ENCODE measurements at regions not wholly inside any gene's neighbourhood (a gene's known extent, or its start where the extent isn't known, plus 50 kb on each side); places are given as distances from the start of the nearest gene placed in this dataset.

DNA sequence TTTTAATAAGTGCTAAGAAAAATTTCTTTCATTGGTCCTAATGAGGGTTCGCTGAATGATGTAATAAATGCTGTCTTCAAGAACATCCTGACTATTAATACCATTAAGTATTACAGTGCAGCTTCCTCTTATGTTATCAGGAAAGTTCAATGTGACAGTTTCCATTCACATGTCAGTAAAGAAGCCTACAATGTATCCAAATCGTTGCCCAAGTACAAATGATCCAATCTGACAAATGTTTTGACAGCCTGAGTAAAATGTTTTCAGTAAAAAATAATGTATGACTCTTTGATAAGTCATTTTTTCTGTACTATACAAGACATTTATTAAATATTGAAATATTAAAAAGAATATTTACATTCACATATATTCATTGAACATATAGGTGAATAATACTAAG is 496.1 kb upstream of the MANEA start (continued):
- TF ChIP-seq ELF1 (IDR thresholded peaks at IDR 0.05) = no peak
- TF ChIP-seq EP300 (IDR thresholded peaks at IDR 0.05; ENCODE audit: borderline replicate concordance in 1 of 2, low read depth in 1 of 2, low read length in 1 of 2) = no peak

GRCh38 chr6:95081949-95082348 is 495.4 kb upstream of the MANEA start:
- no peak overlapping the region for H3K4me3 ChIP-seq (ENCODE audit: low read depth in 2 of 2, low read length in 1 of 2)
- 5% methylated on average over 2 of the region's 2 CpGs for WGBS (ENCODE audit: low lambda C conversion rate)
- no peaks in the 10 kb centered on the region for H3K9me2 ChIP-seq
- ChIA-PET CTCF (no interaction called here), POLR2A (no interaction called here)
- H3K4me1 ChIP-seq (ENCODE audit: control insufficient read depth in 1 of 2, insufficient read depth in 2 of 2, low read depth in 1 of 2, low read length in 1 of 2) = no peaks in the 10 kb centered on the region
- no peaks in the 10 kb centered on the region for H3K27me3 ChIP-seq (ENCODE audit: insufficient read depth)
- H3K9me3 ChIP-seq = no peaks in the 10 kb centered on the region
- no peak for DNase-seq
- H3K79me2 ChIP-seq (ENCODE audit: insufficient read depth) = no peaks in the 10 kb centered on the region
- no peaks in the 10 kb centered on the region for H3F3A ChIP-seq (replicated peaks; ENCODE audit: insufficient read depth)
- no peak for TF ChIP-seq RFX5 (IDR thresholded peaks at IDR 0.05; ENCODE audit: low read length)
- no peak for TF ChIP-seq EZH2phosphoT487 (IDR thresholded peaks at IDR 0.05; ENCODE audit: borderline replicate concordance, low read depth)
- TF ChIP-seq TEAD4 (IDR thresholded peaks at IDR 0.05; ENCODE audit: borderline replicate concordance, insufficient read depth) = no peak
- TF ChIP-seq FOXJ3 (CRISPR knock-in tag; IDR thresholded peaks at IDR 0.05) = no peak
- no peak for TF ChIP-seq TAF1 (IDR thresholded peaks at IDR 0.05; ENCODE audit: borderline replicate concordance, low read depth, low read length)
- TF ChIP-seq ZBTB33 (IDR thresholded peaks at IDR 0.05; ENCODE audit: borderline replicate concordance, low read depth) = no peak
- TF ChIP-seq TCF12 (IDR thresholded peaks at IDR 0.05) = no peak
- TF ChIP-seq POLR2AphosphoS5 (IDR thresholded peaks at IDR 0.05; ENCODE audit: low read depth, low read length) = no peak
- no peak overlapping the region for H2AFZ ChIP-seq (ENCODE audit: low read depth)
- H3K27ac ChIP-seq (ENCODE audit: low read depth in 2 of 2, low read length in 1 of 2) = no peak overlapping the region
- no peaks in the 10 kb centered on the region for H4K20me1 ChIP-seq (ENCODE audit: insufficient read depth)
- H3K4me2 ChIP-seq = no peak overlapping the region
- no peaks in the 10 kb centered on the region for H3K36me3 ChIP-seq (replicated peaks in 1 of 2; ENCODE audit: control insufficient read depth in 1 of 2, insufficient read depth in 2 of 2, low read length in 1 of 2)
- no peak overlapping the region for H3K9ac ChIP-seq

GRCh38 chr6:95083506-95083905 is 493.8 kb upstream of the MANEA start:
- DNase-seq = no peak
- Histone ChIP-seq H3F3A (replicated peaks; ENCODE audit: insufficient read depth) (no peaks in the 10 kb centered on the region), H3K79me2 (ENCODE audit: insufficient read depth) (no peaks in the 10 kb centered on the region), H3K27ac (ENCODE audit: low read depth in 2 of 2, low read length in 1 of 2) (no peak overlapping the region), H4K20me1 (ENCODE audit: insufficient read depth) (no peaks in the 10 kb centered on the region), H3K9me2 (no peaks in the 10 kb centered on the region), H3K27me3 (ENCODE audit: insufficient read depth) (no peaks in the 10 kb centered on the region), H3K36me3 (replicated peaks in 1 of 2; ENCODE audit: control insufficient read depth in 1 of 2, insufficient read depth in 2 of 2, low read length in 1 of 2) (no peaks in the 10 kb centered on the region), H3K9ac (no peak overlapping the region), H2AFZ (ENCODE audit: low read depth) (no peak overlapping the region), H3K4me3 (ENCODE audit: low read depth in 2 of 2, low read length in 1 of 2) (no peak overlapping the region), H3K9me3 (no peaks in the 10 kb centered on the region), H3K4me2 (no peak overlapping the region), H3K4me1 (ENCODE audit: control insufficient read depth in 1 of 2, insufficient read depth in 2 of 2, low read depth in 1 of 2, low read length in 1 of 2) (peaks cover 2 to 4% of the 10 kb centered on the region in 2 experiments; a peak in 3 of 4 replicates)
- ChIA-PET CTCF (no interaction called here), POLR2A (no interaction called here)
- WGBS (ENCODE audit: low lambda C conversion rate) = 27% methylated on average over 9 of the region's 12 CpGs
- TF ChIP-seq RFX5 (IDR thresholded peaks at IDR 0.05; ENCODE audit: low read length) (no peak), POLR2AphosphoS5 (IDR thresholded peaks at IDR 0.05; ENCODE audit: low read depth, low read length) (no peak), SMC3 (IDR thresholded peaks at IDR 0.05; ENCODE audit: low read depth, low read length) (no peak), NRF1 (IDR thresholded peaks at IDR 0.05; ENCODE audit: low read depth, low read length) (no peak), CHD2 (IDR thresholded peaks at IDR 0.05; ENCODE audit: low read length, partially characterized antibody) (no peak), RAD21 (IDR thresholded peaks at IDR 0.05; ENCODE audit: low read length) (no peak), MAX (IDR thresholded peaks at IDR 0.05; ENCODE audit: low read depth) (no peak), FOSL2 (IDR thresholded peaks at IDR 0.05; ENCODE audit: borderline replicate concordance, low read depth) (no peak)
